ENCODE measurements at regions not wholly inside any gene's neighbourhood (a gene's known extent, or its start where the extent isn't known, plus 50 kb on each side); places are given as distances from the start of the nearest gene placed in this dataset.
A peak's percentile ranks its signal among the peaks of the same experiment; 100 is the strongest.

- TF ChIP-seq CTCF (IDR thresholded peaks at IDR 0.05) = no peak
Observed at GRCh38 chr14:25546826-25547225, 496.9 kb upstream of the STXBP6 start.

- peak; percentile 92 for TF ChIP-seq CTCF (IDR thresholded peaks at IDR 0.05)
Observed at GRCh38 chr14:25537846-25538455, 488.0 kb upstream of the STXBP6 start.

- TF ChIP-seq CTCF (IDR thresholded peaks at IDR 0.05) = no peak
Observed at GRCh38 chr14:25526290-25526689, 476.3 kb upstream of the STXBP6 start.

- no peak for TF ChIP-seq CTCF (IDR thresholded peaks at IDR 0.05)
Observed at GRCh38 chr14:25522926-25523325, 473.0 kb upstream of the STXBP6 start.

GRCh38 chr14:25522116-25522515, 472.2 kb upstream of the STXBP6 start:
- TF ChIP-seq CTCF (IDR thresholded peaks at IDR 0.05) = no peak

GRCh38 chr14:25521616-25522015, 471.7 kb upstream of the STXBP6 start:
- TF ChIP-seq CTCF (IDR thresholded peaks at IDR 0.05) = no peak

GRCh38 chr14:25520821-25521220, 470.9 kb upstream of the STXBP6 start:
- TF ChIP-seq CTCF (IDR thresholded peaks at IDR 0.05) = no peak

- no peak for TF ChIP-seq CTCF (IDR thresholded peaks at IDR 0.05)
Observed at GRCh38 chr14:25518364-25518763, 468.4 kb upstream of the STXBP6 start.
